ENCODE measurements at regions not wholly inside any gene's neighbourhood (a gene's known extent, or its start where the extent isn't known, plus 50 kb on each side); places are given as distances from the start of the nearest gene placed in this dataset.
A peak's percentile ranks its signal among the peaks of the same experiment; 100 is the strongest.

GRCh38 chr11:90343673-90344072 lies 120.8 kb upstream of the CHORDC1 start:
- Mint-ChIP-seq H3K36me3 (ENCODE audit: insufficient read depth in 2 of 2) (no peaks in the 10 kb centered on the region), H3K4me1 (ENCODE audit: low read depth) (no peaks in the 10 kb centered on the region), H3K27ac (peak overlapping the region; percentile 24), H3K4me3 (no peak overlapping the region), H3K9me3 (no peaks in the 10 kb centered on the region), H3K27me3 (ENCODE audit: low read depth) (no peaks in the 10 kb centered on the region)
- no peak for ATAC-seq (replicated peaks in 1 of 2)
- no peak for DNase-seq

DNA sequence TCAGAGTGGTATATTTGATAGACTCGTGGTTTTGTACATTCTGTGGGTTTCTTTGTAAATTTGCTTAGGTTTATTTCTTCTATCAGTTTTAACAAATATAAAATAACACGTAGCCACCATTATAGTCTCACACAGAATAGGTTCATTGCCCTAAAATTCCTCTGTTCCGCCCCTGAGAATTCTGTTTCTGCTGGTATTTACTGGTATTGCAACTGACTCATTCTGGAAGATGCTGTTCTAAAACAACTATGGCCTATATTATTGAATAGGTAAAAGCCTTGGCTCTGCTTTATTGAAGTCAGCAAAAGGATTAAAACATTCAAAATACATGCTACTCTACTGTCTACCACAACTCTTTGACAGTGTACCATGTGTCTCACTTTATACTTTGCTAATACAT lies 119.1 kb upstream of the CHORDC1 start:
- no peak for ATAC-seq (replicated peaks in 1 of 2)
- H3K4me3 Mint-ChIP-seq = no peak overlapping the region
- no peaks in the 10 kb centered on the region for H3K9me3 Mint-ChIP-seq
- H3K4me1 Mint-ChIP-seq (ENCODE audit: low read depth) = no peaks in the 10 kb centered on the region
- H3K27ac Mint-ChIP-seq = no peak overlapping the region
- no peaks in the 10 kb centered on the region for H3K27me3 Mint-ChIP-seq (ENCODE audit: low read depth)
- H3K36me3 Mint-ChIP-seq (ENCODE audit: insufficient read depth in 2 of 2) = no peaks in the 10 kb centered on the region
- DNase-seq = no peak

- H3K9me3 Mint-ChIP-seq = no peaks in the 10 kb centered on the region
- no peaks in the 10 kb centered on the region for H3K36me3 Mint-ChIP-seq (ENCODE audit: insufficient read depth in 2 of 2)
- no peak overlapping the region for H3K27ac Mint-ChIP-seq
- no peak for ATAC-seq (replicated peaks in 1 of 2)
- peaks cover 7% of the 10 kb centered on the region for H3K27me3 Mint-ChIP-seq (ENCODE audit: low read depth)
- DNase-seq = no peak
- no peaks in the 10 kb centered on the region for H3K4me1 Mint-ChIP-seq (ENCODE audit: low read depth)
- no peak overlapping the region for H3K4me3 Mint-ChIP-seq
Observed at GRCh38 chr11:90332415-90332814, 109.6 kb upstream of the CHORDC1 start.

DNA sequence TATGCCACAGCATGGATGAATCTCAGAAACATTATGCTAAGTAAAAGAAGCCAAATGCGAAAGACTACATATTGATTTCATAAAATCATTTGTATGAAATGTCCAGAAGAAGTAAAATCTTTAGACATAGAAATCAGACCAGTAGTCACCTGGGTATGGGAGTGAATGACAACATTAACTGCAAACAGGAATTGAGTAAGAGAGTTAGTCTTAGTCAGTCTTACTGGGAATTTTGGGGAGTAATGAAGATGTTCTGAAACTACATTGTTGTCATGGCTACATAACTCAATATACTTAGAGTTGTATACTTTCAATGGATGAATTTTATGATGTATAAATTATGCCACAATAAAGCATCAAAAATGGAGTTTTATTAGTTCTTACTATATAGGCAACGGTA lies 107.8 kb upstream of the CHORDC1 start:
- H3K4me1 Mint-ChIP-seq (ENCODE audit: low read depth) = no peaks in the 10 kb centered on the region
- H3K27ac Mint-ChIP-seq = no peak overlapping the region
- no peaks in the 10 kb centered on the region for H3K9me3 Mint-ChIP-seq
- peaks cover under 1% of the 10 kb centered on the region for H3K27me3 Mint-ChIP-seq (ENCODE audit: low read depth)
- no peaks in the 10 kb centered on the region for H3K36me3 Mint-ChIP-seq (ENCODE audit: insufficient read depth in 2 of 2)
- DNase-seq = no peak
- ATAC-seq (replicated peaks in 1 of 2) = peak in 1 of 2 donors; percentile 58
- H3K4me3 Mint-ChIP-seq = no peak overlapping the region

DNA sequence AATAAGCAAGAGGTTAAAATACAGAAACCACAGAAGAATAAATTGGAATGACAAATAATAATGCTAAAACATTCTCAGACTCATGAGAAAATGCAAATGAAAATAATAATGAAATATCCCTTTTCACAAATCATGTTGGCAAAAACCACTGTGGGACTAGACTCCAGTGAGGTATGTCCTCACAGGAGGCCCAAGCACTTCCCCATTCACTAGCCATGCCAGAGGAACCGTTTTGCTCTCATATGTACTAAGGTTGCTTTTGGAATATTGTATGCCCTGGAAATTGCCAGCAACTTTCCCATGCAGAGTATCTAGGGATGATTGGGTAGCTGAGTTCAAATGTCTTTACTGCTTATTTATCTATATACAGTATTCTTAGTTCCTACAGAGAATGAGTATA lies 106.2 kb upstream of the CHORDC1 start:
- DNase-seq (no peak), ATAC-seq (replicated peaks in 1 of 2) (no peak)
- Mint-ChIP-seq H3K27me3 (ENCODE audit: low read depth) (no peaks in the 10 kb centered on the region), H3K9me3 (no peaks in the 10 kb centered on the region), H3K27ac (no peak overlapping the region), H3K4me3 (no peak overlapping the region), H3K36me3 (ENCODE audit: insufficient read depth in 2 of 2) (no peaks in the 10 kb centered on the region), H3K4me1 (ENCODE audit: low read depth) (no peaks in the 10 kb centered on the region)

DNA sequence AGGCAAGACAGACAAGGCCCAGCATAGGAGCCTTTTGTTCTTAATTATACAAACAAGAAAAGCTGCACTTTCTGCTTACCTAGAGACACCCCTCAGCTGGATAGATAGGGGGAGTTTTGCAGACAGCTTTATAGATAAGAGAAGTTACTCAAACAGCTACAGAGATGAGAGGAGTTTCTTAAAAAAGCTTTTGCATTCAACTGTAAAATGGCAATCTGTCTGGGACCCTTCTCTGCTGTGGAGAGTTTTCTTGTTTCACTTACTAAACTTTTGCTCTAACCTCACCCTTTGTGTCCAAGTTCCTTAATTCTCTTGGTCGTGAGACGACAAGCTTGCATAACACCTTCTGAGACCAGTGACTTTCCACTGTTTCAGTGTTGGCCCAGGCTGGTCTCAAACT lies 103.8 kb upstream of the CHORDC1 start:
- Mint-ChIP-seq H3K36me3 (ENCODE audit: insufficient read depth in 2 of 2) (no peaks in the 10 kb centered on the region), H3K4me1 (ENCODE audit: low read depth) (no peaks in the 10 kb centered on the region), H3K27me3 (ENCODE audit: low read depth) (no peaks in the 10 kb centered on the region)

DNA sequence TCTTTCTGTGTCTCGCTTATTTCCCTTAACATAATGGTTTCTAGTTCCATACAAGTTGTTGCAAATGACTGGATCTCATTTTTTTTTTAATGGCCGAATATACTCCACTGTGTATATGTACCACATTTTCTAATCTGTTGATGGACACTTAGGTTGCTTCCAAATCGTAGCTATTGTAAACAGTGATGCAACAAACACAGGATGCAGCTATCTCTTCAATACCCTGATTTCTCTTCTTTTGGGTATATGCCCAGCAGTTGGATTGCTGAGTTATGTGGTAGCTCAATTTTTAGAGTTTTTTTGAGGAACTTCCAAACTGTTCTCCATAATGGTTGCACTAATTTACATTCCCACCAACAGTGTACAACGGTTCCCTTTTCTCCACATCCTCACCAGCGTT lies 100.4 kb upstream of the CHORDC1 start:
- DNase-seq (no peak), ATAC-seq (replicated peaks in 1 of 2) (no peak)
- H3K36me3 Mint-ChIP-seq (ENCODE audit: insufficient read depth in 2 of 2) = no peaks in the 10 kb centered on the region
- H3K27me3 Mint-ChIP-seq (ENCODE audit: low read depth) = no peaks in the 10 kb centered on the region
- H3K4me1 Mint-ChIP-seq (ENCODE audit: low read depth) = no peaks in the 10 kb centered on the region
- H3K27ac Mint-ChIP-seq = no peak overlapping the region
- H3K9me3 Mint-ChIP-seq = peaks cover 0 to 4% of the 10 kb centered on the region in 2 donors
- H3K4me3 Mint-ChIP-seq = no peak overlapping the region

More for the DNA sequence above, 103.8 kb upstream of the CHORDC1 start:
- Mint-ChIP-seq H3K27ac (no peak overlapping the region), H3K9me3 (no peaks in the 10 kb centered on the region), H3K4me3 (no peak overlapping the region)
- ATAC-seq (replicated peaks in 1 of 2) = no peak
- no peak for DNase-seq

GRCh38 chr11:90321018-90321417 lies 98.2 kb upstream of the CHORDC1 start:
- peak in 1 of 2 donors; percentile 66 for ATAC-seq (replicated peaks in 1 of 2)
- H3K36me3 Mint-ChIP-seq (ENCODE audit: insufficient read depth in 2 of 2) = no peaks in the 10 kb centered on the region
- H3K9me3 Mint-ChIP-seq = peaks cover 0 to 4% of the 10 kb centered on the region in 2 donors
- H3K4me1 Mint-ChIP-seq (ENCODE audit: low read depth) = no peaks in the 10 kb centered on the region
- H3K27ac Mint-ChIP-seq = no peak overlapping the region
- no peak overlapping the region for H3K4me3 Mint-ChIP-seq
- no peaks in the 10 kb centered on the region for H3K27me3 Mint-ChIP-seq (ENCODE audit: low read depth)
- peak in 1 of 2 donors; percentile 5 for DNase-seq

DNA sequence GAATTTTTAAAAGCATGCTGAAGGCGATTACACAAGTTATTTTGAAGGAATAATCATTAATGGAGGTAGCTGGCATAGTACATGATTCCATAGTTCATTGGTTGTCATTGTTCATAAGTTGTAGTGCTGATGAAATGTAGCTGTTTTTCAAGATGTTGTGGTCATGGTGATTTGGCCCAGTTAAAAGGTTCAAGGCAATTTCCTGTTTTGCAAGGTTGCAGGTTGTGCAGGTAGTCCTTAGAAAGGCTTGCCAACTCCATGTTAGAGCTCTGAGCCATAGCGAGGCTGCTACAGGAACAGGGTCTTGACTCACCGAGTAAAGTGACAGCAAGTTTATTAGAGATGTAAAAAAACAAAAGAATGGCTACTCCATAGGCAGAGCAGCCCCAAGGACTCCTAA lies 95.8 kb upstream of the CHORDC1 start:
- peaks cover 0 to 4% of the 10 kb centered on the region in 2 donors for H3K9me3 Mint-ChIP-seq
- H3K4me1 Mint-ChIP-seq (ENCODE audit: low read depth) = no peaks in the 10 kb centered on the region
- DNase-seq (no peak), ATAC-seq (replicated peaks in 1 of 2) (no peak)
- H3K4me3 Mint-ChIP-seq = no peak overlapping the region
- H3K27me3 Mint-ChIP-seq (ENCODE audit: low read depth) = no peaks in the 10 kb centered on the region
- H3K27ac Mint-ChIP-seq = no peak overlapping the region
- H3K36me3 Mint-ChIP-seq (ENCODE audit: insufficient read depth in 2 of 2) = no peaks in the 10 kb centered on the region

- Mint-ChIP-seq H3K4me3 (no peak overlapping the region), H3K4me1 (ENCODE audit: low read depth) (no peaks in the 10 kb centered on the region), H3K27ac (no peak overlapping the region), H3K36me3 (ENCODE audit: insufficient read depth in 2 of 2) (no peaks in the 10 kb centered on the region), H3K9me3 (no peaks in the 10 kb centered on the region), H3K27me3 (ENCODE audit: low read depth) (no peaks in the 10 kb centered on the region)
- ATAC-seq (replicated peaks in 1 of 2) (no peak), DNase-seq (no peak)
Observed at GRCh38 chr11:90310210-90310609, 87.4 kb upstream of the CHORDC1 start.

GRCh38 chr11:90309693-90310092 lies 86.8 kb upstream of the CHORDC1 start:
- Mint-ChIP-seq H3K4me3 (no peak overlapping the region), H3K4me1 (ENCODE audit: low read depth) (no peaks in the 10 kb centered on the region), H3K27ac (no peak overlapping the region), H3K27me3 (ENCODE audit: low read depth) (no peaks in the 10 kb centered on the region), H3K9me3 (no peaks in the 10 kb centered on the region), H3K36me3 (ENCODE audit: insufficient read depth in 2 of 2) (no peaks in the 10 kb centered on the region)
- ATAC-seq (replicated peaks in 1 of 2) (no peak), DNase-seq (no peak)

GRCh38 chr11:90294526-90294925 lies 71.7 kb upstream of the CHORDC1 start:
- H3K9me3 Mint-ChIP-seq = peaks cover 0 to 3% of the 10 kb centered on the region in 2 donors
- no peak overlapping the region for H3K27ac Mint-ChIP-seq
- no peaks in the 10 kb centered on the region for H3K4me1 Mint-ChIP-seq (ENCODE audit: low read depth)
- no peaks in the 10 kb centered on the region for H3K27me3 Mint-ChIP-seq (ENCODE audit: low read depth)
- ATAC-seq (replicated peaks in 1 of 2) (no peak), DNase-seq (no peak)
- H3K36me3 Mint-ChIP-seq (ENCODE audit: insufficient read depth in 2 of 2) = no peaks in the 10 kb centered on the region
- no peak overlapping the region for H3K4me3 Mint-ChIP-seq

DNA sequence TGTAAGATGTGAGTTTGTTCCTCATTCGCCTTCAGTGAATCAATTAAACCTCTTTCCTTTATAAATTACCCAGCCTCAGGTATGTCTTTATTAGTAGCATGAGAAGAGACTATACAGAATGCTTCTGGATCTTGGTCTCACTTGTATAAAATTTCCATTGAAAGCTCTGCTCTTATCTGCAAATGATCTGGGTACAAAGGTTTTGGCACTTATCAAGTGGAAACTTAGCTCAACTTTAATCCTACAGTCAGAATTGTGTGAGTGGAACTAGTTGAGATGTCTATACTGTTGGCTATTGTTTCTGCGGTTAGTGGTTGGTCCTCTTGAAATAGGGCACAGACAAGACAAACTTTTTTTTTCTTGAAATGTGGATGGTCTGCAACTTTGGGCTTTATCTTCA lies 71.2 kb upstream of the CHORDC1 start:
- Mint-ChIP-seq H3K27ac (no peak overlapping the region), H3K36me3 (ENCODE audit: insufficient read depth in 2 of 2) (no peaks in the 10 kb centered on the region), H3K4me3 (no peak overlapping the region), H3K9me3 (peaks cover 0 to 3% of the 10 kb centered on the region in 2 donors), H3K27me3 (ENCODE audit: low read depth) (no peaks in the 10 kb centered on the region), H3K4me1 (ENCODE audit: low read depth) (no peaks in the 10 kb centered on the region)
- DNase-seq (no peak), ATAC-seq (replicated peaks in 1 of 2) (no peak)

DNA sequence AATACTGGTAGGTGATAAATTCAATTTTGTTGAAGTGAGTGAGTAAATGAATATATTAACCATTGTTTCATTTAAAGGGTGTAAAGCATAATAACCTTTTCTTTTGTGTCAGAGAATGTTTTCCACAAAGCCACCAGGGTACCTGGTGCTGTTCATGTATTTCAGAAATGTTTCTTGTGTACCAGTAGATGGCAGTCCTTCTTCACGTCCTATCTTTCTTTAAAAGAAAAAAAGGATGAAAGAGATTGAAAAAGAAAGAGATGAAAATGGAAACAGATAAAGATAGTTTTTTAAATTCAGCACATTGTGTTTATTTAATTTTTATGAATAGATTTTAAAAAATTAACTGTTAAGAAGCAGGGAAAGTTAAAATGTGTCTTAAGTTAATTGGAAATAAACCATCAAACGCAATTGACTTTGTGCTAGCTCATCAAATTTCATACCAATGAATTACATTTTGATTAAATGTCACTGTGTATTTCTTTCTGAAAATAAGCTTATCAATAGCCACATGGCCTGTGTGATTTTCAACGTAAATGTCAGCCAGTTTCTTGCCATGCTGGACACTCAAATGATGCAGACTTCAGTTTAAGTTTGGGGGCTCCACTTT lies 65.5 kb upstream of the CHORDC1 start:
- H3K36me3 Mint-ChIP-seq (ENCODE audit: insufficient read depth in 2 of 2) = no peaks in the 10 kb centered on the region
- DNase-seq (no peak), ATAC-seq (replicated peaks in 1 of 2) (no peak)
- no peak overlapping the region for H3K4me3 Mint-ChIP-seq
- H3K27ac Mint-ChIP-seq = no peak overlapping the region
- no peaks in the 10 kb centered on the region for H3K9me3 Mint-ChIP-seq
- no peaks in the 10 kb centered on the region for H3K4me1 Mint-ChIP-seq (ENCODE audit: low read depth)
- peaks cover 5% of the 10 kb centered on the region for H3K27me3 Mint-ChIP-seq (ENCODE audit: low read depth)

Measured in activated T-cell treated with anti-CD3 and anti-CD28 coated beads, Interleukin-2, amount 50 U/mL, for 72 hours (primary cell).